SK-N-SH (cell line): ENCODE measurements at regions not wholly inside any gene's neighbourhood (a gene's known extent, or its start where the extent isn't known, plus 50 kb on each side); places are given as distances from the start of the nearest gene placed in this dataset.

Source experiments
- CTCF ChIA-PET: fragments of 300-600, 350-600 bp; formaldehyde crosslinking; extraction: SDS; loops from one replicate; lab custom pipeline; 2021; lab: Yijun Ruan, JAX
- POLR2A ChIA-PET: fragments of 350-600 bp; sonication (Branson Sonifier 250); formaldehyde crosslinking; extraction: SDS; loops from one replicate; lab custom pipeline; 2020; ENCODE audit warnings: antibody characterized with exemption, inconsistent platforms; lab: Yijun Ruan, JAX
- DNase-seq: peaks from one replicate; pipeline ENCODE4 v3.0.0; 2012
- H2AFZ ChIP-seq: fragments of 200-600 bp; sonication (generic); 2 replicates; pipeline ENCODE4 v1.8.1; 2016; ENCODE audit warnings: antibody characterized with exemption, mild to moderate bottlenecking, low read depth
- H3F3A ChIP-seq: fragments of 200-600 bp; sonication (generic); replicated peaks from 2 replicates; pipeline ENCODE3; 2016; ENCODE audit warnings: antibody characterized with exemption, mild to moderate bottlenecking; ENCODE audit not compliant: insufficient read depth
- H3K27ac ChIP-seq, 2 experiments: fragments of 200-500 bp in 1 of 2; fragments of 200-600 bp in 1 of 2; sonication (Bioruptor generic) in 1 of 2; sonication (generic), shearing (Covaris generic) in 1 of 2; 2 replicates each; pipeline versions ENCODE4 v1.5.1 to v1.6.1; 2014 to 2016; ENCODE audit warnings: low read depth in 2 of 2, inconsistent platforms in 1 of 2, low read length in 1 of 2, mild to moderate bottlenecking in 1 of 2, mixed read lengths in 1 of 2
- H3K27me3 ChIP-seq: fragments of 200-600 bp; sonication (generic), shearing (Covaris generic); 2 replicates; pipeline ENCODE4 v1.6.1; 2016; ENCODE audit warnings: mixed run types; ENCODE audit not compliant: insufficient read depth
- H3K36me3 ChIP-seq, 2 experiments: fragments of 200-500 bp in 1 of 2; fragments of 200-600 bp in 1 of 2; sonication (Bioruptor generic) in 1 of 2; sonication (generic) in 1 of 2; replicated peaks in 1 of 2; 2 replicates each; pipeline versions ENCODE3 to v1.5.1; 2014 to 2016; ENCODE audit warnings: low read length in 1 of 2, mild to moderate bottlenecking in 1 of 2; ENCODE audit not compliant: insufficient read depth in 2 of 2, control insufficient read depth in 1 of 2
- H3K4me1 ChIP-seq, 2 experiments: fragments of 200-500 bp in 1 of 2; fragments of 200-600 bp in 1 of 2; sonication (Bioruptor generic) in 1 of 2; sonication (generic), shearing (Covaris generic) in 1 of 2; 2 replicates each; pipeline versions ENCODE4 v1.5.1 to v1.6.1; 2014 to 2016; ENCODE audit warnings: low read depth in 1 of 2, low read length in 1 of 2, mixed run types in 1 of 2; ENCODE audit not compliant: insufficient read depth in 2 of 2, control insufficient read depth in 1 of 2
- H3K4me2 ChIP-seq: fragments of 200-600 bp; sonication (generic), shearing (Covaris generic); 2 replicates; pipeline ENCODE4 v1.6.1; 2017; ENCODE audit warnings: mixed run types
- H3K4me3 ChIP-seq, 2 experiments: fragments of 200-500 bp in 1 of 2; fragments of 200-600 bp in 1 of 2; sonication (Bioruptor generic) in 1 of 2; sonication (generic), shearing (Covaris generic) in 1 of 2; 2 replicates each; pipeline versions ENCODE4 v1.5.1 to v1.8.1; 2014 to 2016; ENCODE audit warnings: low read depth in 2 of 2, inconsistent platforms in 1 of 2, low read length in 1 of 2, mild to moderate bottlenecking in 1 of 2, mixed read lengths in 1 of 2, moderate library complexity in 1 of 2
- H3K79me2 ChIP-seq: fragments of 200-600 bp; sonication (generic); 2 replicates; pipeline ENCODE4 v1.8.1; 2017; ENCODE audit warnings: mild to moderate bottlenecking; ENCODE audit not compliant: insufficient read depth
- H3K9ac ChIP-seq: fragments of 200-600 bp; sonication (generic); 2 replicates; pipeline ENCODE4 v1.6.1; 2017; ENCODE audit warnings: mixed run types
- H3K9me2 ChIP-seq: fragments of 200-600 bp; sonication (generic); 2 replicates; pipeline ENCODE4 v1.6.1; 2017; ENCODE audit warnings: mixed run types
- H3K9me3 ChIP-seq: fragments of 200-600 bp; sonication (generic); 2 replicates; pipeline ENCODE4 v1.6.1; 2017; ENCODE audit warnings: mixed run types, mild to moderate bottlenecking, moderate library complexity
- H4K20me1 ChIP-seq: fragments of 200-600 bp; sonication (generic); 2 replicates; pipeline ENCODE4 v1.6.1; 2017; ENCODE audit warnings: mild to moderate bottlenecking, mixed run types; ENCODE audit not compliant: insufficient read depth
- CHD2 ChIP-seq: fragments of 150-350 bp; IDR thresholded peaks from 2 replicates; pipeline ENCODE4 v1.6.1; 2018; ENCODE audit warnings: low read length; ENCODE audit not compliant: partially characterized antibody
- ELF1 ChIP-seq: IDR thresholded peaks from 2 replicates; pipeline ENCODE4 v1.4.0; 2012
- EP300 ChIP-seq, 2 experiments: IDR thresholded peaks; 2 replicates each; pipeline versions ENCODE4 v1.4.0 to v1.6.1; 2012; ENCODE audit warnings: borderline replicate concordance in 1 of 2, low read depth in 1 of 2, low read length in 1 of 2
- FOSL2 ChIP-seq: IDR thresholded peaks from 2 replicates; pipeline ENCODE4 v1.4.0; 2012; ENCODE audit warnings: low read depth, mild to moderate bottlenecking, moderate library complexity, borderline replicate concordance
- FOXM1 ChIP-seq: IDR thresholded peaks from 2 replicates; pipeline ENCODE4 v1.4.0; 2012; ENCODE audit warnings: low read depth, mild to moderate bottlenecking
- GABPA ChIP-seq: IDR thresholded peaks from 2 replicates; pipeline ENCODE4 v1.4.0; 2012; ENCODE audit warnings: low read depth, mild to moderate bottlenecking
- GATA2 ChIP-seq: sonication (generic); formaldehyde crosslinking; IDR thresholded peaks from 2 replicates; pipeline ENCODE4 v1.5.0; 2020; ENCODE audit warnings: mild to moderate bottlenecking, missing genetic modification reagents
- IRF3 ChIP-seq: fragments of 150-350 bp; IDR thresholded peaks from 2 replicates; pipeline ENCODE4 v1.6.1; 2016; ENCODE audit warnings: mild to moderate bottlenecking, low read depth, low read length
- MXI1 ChIP-seq: IDR thresholded peaks from 2 replicates; pipeline ENCODE4 v1.6.1; 2012; ENCODE audit warnings: mild to moderate bottlenecking, low read depth, low read length, improper control_type of control experiment
- NRF1 ChIP-seq: IDR thresholded peaks from 2 replicates; pipeline ENCODE4 v1.6.1; 2012; ENCODE audit warnings: low read depth, mild to moderate bottlenecking, low read length
- RAD21 ChIP-seq: IDR thresholded peaks from 2 replicates; pipeline ENCODE4 v1.6.1; 2012; ENCODE audit warnings: mild to moderate bottlenecking, low read length
- RCOR1 ChIP-seq: fragments of 150-350 bp; IDR thresholded peaks from 2 replicates; pipeline ENCODE4 v1.6.1; 2017; ENCODE audit warnings: antibody characterized with exemption, low read length
- REST ChIP-seq: IDR thresholded peaks from 2 replicates; pipeline ENCODE4 v1.6.1; 2012; ENCODE audit warnings: mild to moderate bottlenecking, low read depth, low read length, moderate library complexity
- RXRA ChIP-seq: IDR thresholded peaks from 2 replicates; pipeline ENCODE4 v1.4.0; 2012; ENCODE audit warnings: low read depth, mild to moderate bottlenecking, borderline replicate concordance
- SMC3 ChIP-seq: IDR thresholded peaks from 2 replicates; pipeline ENCODE4 v1.6.1; 2012; ENCODE audit warnings: low read depth, low read length, improper control_type of control experiment
- TAF1 ChIP-seq: IDR thresholded peaks from 2 replicates; pipeline ENCODE4 v1.6.1; 2012; ENCODE audit warnings: low read depth, mild to moderate bottlenecking, low read length, moderate library complexity, borderline replicate concordance
- USF2 ChIP-seq: fragments of 150-350 bp; IDR thresholded peaks from 2 replicates; pipeline ENCODE4 v1.6.1; 2017; ENCODE audit warnings: antibody characterized with exemption, low read length, low read depth, borderline replicate concordance
- WGBS: methylation state at CpG from one replicate; pipeline ENCODE4 v1.1.6; 2017; ENCODE audit warnings: low lambda C conversion rate; 5-methylcytosine and 5-hydroxymethylcytosine counted together

GRCh38 chr1:10881046-10881445 lies 84.6 kb upstream of the CASZ1 start:
- no peak for TF ChIP-seq TAF1
- no peak for TF ChIP-seq RCOR1
- TF ChIP-seq USF2 = no peak
- no peak for TF ChIP-seq SMC3
- no peak for TF ChIP-seq FOXM1
- no peak for TF ChIP-seq RXRA
- no peak for TF ChIP-seq EP300 (IDR thresholded peaks at IDR 0.05; ENCODE audit: borderline replicate concordance in 1 of 2, low read depth in 1 of 2, low read length in 1 of 2)
- TF ChIP-seq ELF1 = no peak
- TF ChIP-seq FOSL2 = no peak
- no peak for TF ChIP-seq REST
- TF ChIP-seq IRF3 = no peak
- no peak for TF ChIP-seq MXI1
- TF ChIP-seq GABPA = no peak
- no peak for TF ChIP-seq GATA2 (CRISPR knock-in tag)
- no peak for TF ChIP-seq RAD21
- TF ChIP-seq NRF1 = no peak
- no peak for TF ChIP-seq CHD2
- Histone ChIP-seq H3K9ac (no peak overlapping the region), H2AFZ (no peak overlapping the region), H3K4me1 (no peaks in the 10 kb centered on the region), H3K9me2 (no peaks in the 10 kb centered on the region), H3K79me2 (no peaks in the 10 kb centered on the region), H3K9me3 (no peaks in the 10 kb centered on the region), H3K27ac (no peak overlapping the region), H3K27me3 (peaks cover 7% of the 10 kb centered on the region; the same call in 1 of the 2 replicates), H4K20me1 (no peaks in the 10 kb centered on the region), H3K4me3 (no peak overlapping the region), H3F3A (peaks cover 3% of the 10 kb centered on the region), H3K4me2 (no peak overlapping the region), H3K36me3 (no peaks in the 10 kb centered on the region)
- CTCF ChIA-PET = interaction anchor here (0.9 to 3.7 kb wide), 4 partner anchors 8 to 374 kb away, joined by 3 to 20 read pairs (median 7); no protein-coding TSS in a partner anchor
- DNase-seq = no peak
- 83% methylated on average over 10 of the region's 10 CpGs for WGBS
- POLR2A ChIA-PET = no interaction called here
